ENCODE measurements at regions not wholly inside any gene's neighbourhood (a gene's known extent, or its start where the extent isn't known, plus 50 kb on each side); places are given as distances from the start of the nearest gene placed in this dataset.

GRCh38 chr3:72043204-72044133, 258.5 kb upstream of the PROK2 start:
- no peak overlapping the region for H3K27ac ChIP-seq
- H3K27me3 ChIP-seq = no peaks in the 10 kb centered on the region
- DNase-seq (ENCODE audit: low spot score) = no peak
- H3K4me1 ChIP-seq = no peaks in the 10 kb centered on the region
- no peaks in the 10 kb centered on the region for H3K9me3 ChIP-seq
- no peak overlapping the region for H3K4me3 ChIP-seq
- TF ChIP-seq CTCF (IDR thresholded peaks at IDR 0.05) = no peak
- no peaks in the 10 kb centered on the region for H3K36me3 ChIP-seq

GRCh38 chr3:72042397-72043203, 257.7 kb upstream of the PROK2 start:
- Histone ChIP-seq H3K4me3 (no peak overlapping the region), H3K4me1 (no peaks in the 10 kb centered on the region), H3K27ac (no peak overlapping the region), H3K9me3 (no peaks in the 10 kb centered on the region), H3K27me3 (no peaks in the 10 kb centered on the region), H3K36me3 (no peaks in the 10 kb centered on the region)
- no peak for DNase-seq (ENCODE audit: low spot score)
- TF ChIP-seq CTCF (IDR thresholded peaks at IDR 0.05) = no peak

GRCh38 chr3:72041511-72041910, 256.6 kb upstream of the PROK2 start:
- H3K27ac ChIP-seq = no peak overlapping the region
- no peak overlapping the region for H3K4me3 ChIP-seq
- H3K27me3 ChIP-seq = no peaks in the 10 kb centered on the region
- H3K4me1 ChIP-seq = no peaks in the 10 kb centered on the region
- DNase-seq (ENCODE audit: low spot score) = no peak
- no peak for TF ChIP-seq CTCF (IDR thresholded peaks at IDR 0.05)
- no peaks in the 10 kb centered on the region for H3K9me3 ChIP-seq
- no peaks in the 10 kb centered on the region for H3K36me3 ChIP-seq

- no peak for DNase-seq (ENCODE audit: low spot score)
- no peak for TF ChIP-seq CTCF (IDR thresholded peaks at IDR 0.05)
- no peaks in the 10 kb centered on the region for H3K36me3 ChIP-seq
- no peak overlapping the region for H3K4me3 ChIP-seq
- H3K27ac ChIP-seq = no peak overlapping the region
- no peaks in the 10 kb centered on the region for H3K4me1 ChIP-seq
- H3K9me3 ChIP-seq = no peaks in the 10 kb centered on the region
- H3K27me3 ChIP-seq = no peaks in the 10 kb centered on the region
Observed at GRCh38 chr3:72041076-72041475, 256.1 kb upstream of the PROK2 start.

GRCh38 chr3:72039677-72040076, 254.7 kb upstream of the PROK2 start:
- no peak for TF ChIP-seq CTCF (IDR thresholded peaks at IDR 0.05)
- Histone ChIP-seq H3K27me3 (no peaks in the 10 kb centered on the region), H3K36me3 (no peaks in the 10 kb centered on the region), H3K9me3 (no peaks in the 10 kb centered on the region), H3K27ac (no peak overlapping the region), H3K4me1 (no peaks in the 10 kb centered on the region), H3K4me3 (no peak overlapping the region)
- no peak for DNase-seq (ENCODE audit: low spot score)

Measured in right atrium auricular region (tissue), 2 donors.